Activated CD8-positive, alpha-beta memory T cell treated with anti-CD3 and anti-CD28 coated beads for 36 hours (primary cell): ENCODE measurements at regions not wholly inside any gene's neighbourhood (a gene's known extent, or its start where the extent isn't known, plus 50 kb on each side); places are given as distances from the start of the nearest gene placed in this dataset.

Experiments used
- CTCF ChIA-PET: fragments of 350-600 bp; sonication (Branson Sonifier 250); formaldehyde crosslinking; loops from one replicate; lab custom pipeline; 2021; ENCODE audit warnings: antibody characterized with exemption; lab: Charles Lee
- POLR2A ChIA-PET: fragments of 350-600 bp; sonication (Branson Sonifier 250); formaldehyde crosslinking; loops from one replicate; lab custom pipeline; 2021; ENCODE audit warnings: antibody characterized with exemption; lab: Charles Lee

- ChIA-PET POLR2A (no interaction called here), CTCF (no interaction called here)
These were observed 1006.9 kb upstream of the PRMT6 start for GRCh38 chr1:106049595-106049994.

- POLR2A ChIA-PET = no interaction called here
- CTCF ChIA-PET = no interaction called here
These were observed 1000.6 kb upstream of the PRMT6 start for GRCh38 chr1:106055855-106056254.

GRCh38 chr1:106061586-106062495, 994.6 kb upstream of the PRMT6 start:
- CTCF ChIA-PET = no interaction called here

GRCh38 chr1:106063510-106063909, 993.0 kb upstream of the PRMT6 start:
- ChIA-PET POLR2A (no interaction called here), CTCF (no interaction called here)

More at GRCh38 chr1:106061586-106062495, 994.6 kb upstream of the PRMT6 start:
- POLR2A ChIA-PET = no interaction called here

GRCh38 chr1:106072909-106073600, 983.4 kb upstream of the PRMT6 start:
- CTCF ChIA-PET = no interaction called here
- POLR2A ChIA-PET = no interaction called here

- CTCF ChIA-PET = no interaction called here
- POLR2A ChIA-PET = no interaction called here
These were observed 975.7 kb upstream of the PRMT6 start for GRCh38 chr1:106080608-106081325.

- POLR2A ChIA-PET = no interaction called here
- CTCF ChIA-PET = no interaction called here
These were observed 945.4 kb upstream of the PRMT6 start for GRCh38 chr1:106111044-106111443.

GRCh38 chr1:106113851-106114250, 942.6 kb upstream of the PRMT6 start:
- POLR2A ChIA-PET = no interaction called here
- CTCF ChIA-PET = interaction anchor here (0.7 kb wide), 1 partner anchor 1786 kb away, joined by 4 read pairs; no protein-coding TSS in a partner anchor

- ChIA-PET POLR2A (no interaction called here), CTCF (no interaction called here)
These were observed 935.7 kb upstream of the PRMT6 start for GRCh38 chr1:106120789-106121188.

- CTCF ChIA-PET = no interaction called here
- POLR2A ChIA-PET = no interaction called here
These were observed 934.7 kb upstream of the PRMT6 start for GRCh38 chr1:106121728-106122127.

- POLR2A ChIA-PET = no interaction called here
- CTCF ChIA-PET = no interaction called here
These were observed 921.9 kb upstream of the PRMT6 start for GRCh38 chr1:106134561-106134960.

- CTCF ChIA-PET = no interaction called here
- POLR2A ChIA-PET = no interaction called here
These were observed 883.4 kb upstream of the PRMT6 start for GRCh38 chr1:106173101-106173500.

GRCh38 chr1:106178791-106179190, 877.7 kb upstream of the PRMT6 start:
- ChIA-PET POLR2A (no interaction called here), CTCF (no interaction called here)

- ChIA-PET POLR2A (no interaction called here), CTCF (no interaction called here)
These were observed 874.6 kb upstream of the PRMT6 start for GRCh38 chr1:106181866-106182265.

GRCh38 chr1:106185089-106185488, 871.4 kb upstream of the PRMT6 start:
- ChIA-PET POLR2A (no interaction called here), CTCF (no interaction called here)

GRCh38 chr1:106189780-106190179, 866.7 kb upstream of the PRMT6 start:
- CTCF ChIA-PET = no interaction called here
- POLR2A ChIA-PET = no interaction called here

GRCh38 chr1:106194206-106194605, 862.3 kb upstream of the PRMT6 start:
- POLR2A ChIA-PET = no interaction called here
- CTCF ChIA-PET = no interaction called here

GRCh38 chr1:106200711-106201110, 855.8 kb upstream of the PRMT6 start:
- POLR2A ChIA-PET = no interaction called here
- CTCF ChIA-PET = no interaction called here

GRCh38 chr1:106207185-106207584, 849.3 kb upstream of the PRMT6 start:
- POLR2A ChIA-PET = no interaction called here
- CTCF ChIA-PET = no interaction called here

- POLR2A ChIA-PET = no interaction called here
These were observed 838.7 kb upstream of the PRMT6 start for GRCh38 chr1:106217765-106218164.

More at GRCh38 chr1:106217765-106218164, 838.7 kb upstream of the PRMT6 start:
- CTCF ChIA-PET = no interaction called here
